GM23248 (cell line): ENCODE measurements at regions not wholly inside any gene's neighbourhood (a gene's known extent, or its start where the extent isn't known, plus 50 kb on each side); places are given as distances from the start of the nearest gene placed in this dataset.

ENCODE experiments used
- EZH2 ChIP-seq: fragments of 200-600 bp; sonication (generic); IDR thresholded peaks from 2 replicates; pipeline ENCODE4 v1.6.1; 2018; ENCODE audit warnings: antibody characterized with exemption, mild to moderate bottlenecking; ENCODE audit not compliant: insufficient read depth, poor library complexity, severe bottlenecking
- EZH2phosphoT487 ChIP-seq: fragments of 200-600 bp; sonication (generic); IDR thresholded peaks from 2 replicates; pipeline ENCODE4 v1.6.1; 2018; ENCODE audit warnings: antibody characterized with exemption, moderate library complexity, mild to moderate bottlenecking, low read depth; ENCODE audit not compliant: insufficient read depth

GRCh38 chr12:111155020-111155419 lies 213.9 kb downstream of the PHETA1 start:
- no peak for TF ChIP-seq EZH2phosphoT487
- TF ChIP-seq EZH2 = no peak
